ENCODE measurements at regions not wholly inside any gene's neighbourhood (a gene's known extent, or its start where the extent isn't known, plus 50 kb on each side); places are given as distances from the start of the nearest gene placed in this dataset.

GRCh38 chr2:215507836-215508235, 72.0 kb upstream of the FN1 start:
- no peak for TF ChIP-seq EZH2 (IDR thresholded peaks at IDR 0.05)
- TF ChIP-seq POLR2AphosphoS5 (IDR thresholded peaks at IDR 0.05; ENCODE audit: borderline replicate concordance, low read depth, low read length), result no peak
